ENCODE measurements at regions not wholly inside any gene's neighbourhood (a gene's known extent, or its start where the extent isn't known, plus 50 kb on each side); places are given as distances from the start of the nearest gene placed in this dataset.
"Not testable (repeated sequence)": the region's sequence is repeated elsewhere in the genome, so short reads cannot be mapped to it uniquely, and the experiment has no call there.

DNA sequence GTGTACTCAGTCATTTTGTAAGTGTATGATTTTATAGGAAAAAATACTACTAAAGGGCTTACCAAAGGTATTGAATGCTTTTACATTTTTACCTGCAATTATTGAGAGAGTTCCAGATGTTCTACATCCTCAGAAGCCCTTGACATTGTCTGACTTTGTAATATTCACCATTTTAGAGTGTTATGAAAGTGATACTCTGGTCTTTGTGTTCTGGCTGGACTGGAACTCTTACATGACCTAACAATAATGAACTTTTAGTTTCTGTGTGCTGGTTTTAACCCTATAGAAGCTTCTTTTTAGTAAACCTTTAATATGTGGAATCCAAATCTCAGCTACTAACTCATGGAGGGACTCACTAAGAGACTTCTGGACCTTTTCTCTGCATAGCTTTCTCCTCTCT lies 478.8 kb upstream of the SPANXN1 start:
- CTCF ChIA-PET (ENCODE audit: partially characterized antibody): no interaction called here
- FAIRE-seq (no peak), DNase-seq (ENCODE audit: low read depth in 1 of 2, low spot score in 2 of 2) (no peak)

DNA sequence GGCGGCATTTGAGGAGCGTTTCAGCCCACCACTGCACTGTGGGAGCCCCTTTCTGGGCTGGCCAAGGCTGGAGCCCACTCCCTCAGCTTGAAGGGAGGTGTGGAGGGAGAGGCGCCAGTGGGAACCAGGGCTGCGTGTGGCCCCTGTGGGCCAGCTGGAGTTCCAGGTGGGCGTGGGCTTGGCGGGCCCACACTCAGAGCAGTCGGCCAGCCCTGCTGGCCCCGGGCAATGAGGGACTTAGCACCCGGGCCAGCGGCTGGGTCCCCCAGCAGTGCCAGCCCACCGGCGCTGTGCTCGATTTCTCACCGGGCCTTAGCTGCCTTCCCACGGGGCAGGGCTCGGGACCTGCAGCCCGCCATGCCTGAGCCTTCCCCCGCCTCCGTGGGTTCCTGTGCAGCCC lies 463.8 kb upstream of the SPANXN1 start:
- H3K4me1 ChIP-seq (replicated peaks in 1 of 4; ENCODE audit: control insufficient read depth in 3 of 4, insufficient read depth in 4 of 4, low read length in 3 of 4); H4K5ac ChIP-seq (ENCODE audit: insufficient read length, low read depth, low read length); H2BK5ac ChIP-seq (ENCODE audit: low read depth, low read length); H3K36me3 ChIP-seq (ENCODE audit: control insufficient read depth in 2 of 4, insufficient read depth in 4 of 4, low read length in 3 of 4); H3K79me1 ChIP-seq (ENCODE audit: low read depth, low read length); H3K9me3 ChIP-seq (ENCODE audit: insufficient read depth in 2 of 2, low read depth in 1 of 2, low read length in 1 of 2); H3K27ac ChIP-seq (ENCODE audit: low read depth, low read length); H4K8ac ChIP-seq (ENCODE audit: extremely low read depth, insufficient read depth, low read length); H2BK20ac ChIP-seq (ENCODE audit: low read length); H4K20me1 ChIP-seq (replicated peaks in 1 of 2; ENCODE audit: control insufficient read depth in 1 of 2, insufficient read depth in 2 of 2, low read length in 2 of 2); H2BK120ac ChIP-seq (replicated peaks; ENCODE audit: low read depth, low read length); POLR2A ChIA-PET (ENCODE audit: partially characterized antibody); H2BK15ac ChIP-seq (ENCODE audit: low read length); DNase-seq (ENCODE audit: low read depth in 1 of 2, low spot score in 2 of 2); CTCF ChIA-PET (ENCODE audit: partially characterized antibody); H3K27me3 ChIP-seq (replicated peaks in 1 of 4; ENCODE audit: control insufficient read depth in 3 of 4, extremely low read depth in 1 of 4, insufficient read depth in 3 of 4, low read length in 3 of 4); H3K4me2 ChIP-seq (ENCODE audit: insufficient read depth in 1 of 2, low read depth in 2 of 2, low read length in 2 of 2); H3K4me3 ChIP-seq (ENCODE audit: extremely low read depth in 1 of 4, insufficient read depth in 2 of 4, low read depth in 3 of 4, low read length in 4 of 4); H3K9ac ChIP-seq (replicated peaks in 1 of 4; ENCODE audit: extremely low read depth in 1 of 4, low read depth in 3 of 4, low read length in 3 of 4); H3K18ac ChIP-seq (ENCODE audit: extremely low read depth, low read length); H2BK12ac ChIP-seq (ENCODE audit: low read depth, low read length); H3K79me2 ChIP-seq (ENCODE audit: control insufficient read depth in 1 of 2, insufficient read depth in 2 of 2, low read length in 2 of 2); H3K56ac ChIP-seq (replicated peaks; ENCODE audit: insufficient read length, low read depth, low read length); H3K4ac ChIP-seq (replicated peaks; ENCODE audit: insufficient read length, low read depth, low read length); H2AK5ac ChIP-seq (ENCODE audit: low read depth, low read length); H4K91ac ChIP-seq (replicated peaks; ENCODE audit: insufficient read length, low read length); FAIRE-seq; H3K14ac ChIP-seq (ENCODE audit: insufficient read length); H3K23me2 ChIP-seq (ENCODE audit: low read depth, low read length); H2AFZ ChIP-seq (ENCODE audit: low read length); H3K23ac ChIP-seq (ENCODE audit: insufficient read length): not testable (repeated sequence)
- 79% methylated on average over 2 of the region's 19 CpGs; no CpG with 5 or more reads in 1 of the 2 experiments for WGBS, 2 experiments (ENCODE audit: extremely low coverage in 1 of 2, insufficient coverage in 1 of 2, insufficient read length in 1 of 2, insufficient replicate concordance in 2 of 2, low coverage in 1 of 2, low lambda C conversion rate in 2 of 2, missing lambda C conversion rate in 1 of 2)

More for the DNA sequence above, 478.8 kb upstream of the SPANXN1 start:
- no peak overlapping the region for H2BK120ac ChIP-seq (replicated peaks; ENCODE audit: low read depth, low read length)
- no peak overlapping the region for H3K27ac ChIP-seq (ENCODE audit: low read depth, low read length)
- H3K79me1 ChIP-seq (ENCODE audit: low read depth, low read length): no peaks in the 10 kb centered on the region
- H3K4me3 ChIP-seq (ENCODE audit: extremely low read depth in 1 of 4, insufficient read depth in 2 of 4, low read depth in 3 of 4, low read length in 4 of 4): no peak overlapping the region
- no peaks in the 10 kb centered on the region for H3K27me3 ChIP-seq (replicated peaks in 1 of 4; ENCODE audit: control insufficient read depth in 3 of 4, extremely low read depth in 1 of 4, insufficient read depth in 3 of 4, low read length in 3 of 4)
- no peak overlapping the region for H4K8ac ChIP-seq (ENCODE audit: extremely low read depth, insufficient read depth, low read length)
- no peak overlapping the region for H3K4ac ChIP-seq (replicated peaks; ENCODE audit: insufficient read length, low read depth, low read length)
- TF ChIP-seq TBP (IDR thresholded peaks at IDR 0.05; ENCODE audit: low read depth, low read length) (no peak), SP1 (IDR thresholded peaks at IDR 0.05; ENCODE audit: low read depth, low read length) (no peak), CHD2 (IDR thresholded peaks at IDR 0.05; ENCODE audit: low read length) (no peak), CEBPB (IDR thresholded peaks at IDR 0.05; ENCODE audit: low read depth, low read length) (no peak), NRF1 (IDR thresholded peaks at IDR 0.05; ENCODE audit: low read depth, low read length) (no peak), JUN (IDR thresholded peaks at IDR 0.05; ENCODE audit: low read depth, low read length) (no peak), KDM1A (IDR thresholded peaks at IDR 0.05; ENCODE audit: borderline replicate concordance, low read length) (no peak), SP2 (IDR thresholded peaks at IDR 0.05; ENCODE audit: low read length) (no peak), TCF12 (IDR thresholded peaks at IDR 0.05; ENCODE audit: low read depth, low read length) (no peak)
- no peak overlapping the region for H2AFZ ChIP-seq (ENCODE audit: low read length)
- no peak overlapping the region for H2BK20ac ChIP-seq (ENCODE audit: low read length)
- no peaks in the 10 kb centered on the region for H3K79me2 ChIP-seq (ENCODE audit: control insufficient read depth in 1 of 2, insufficient read depth in 2 of 2, low read length in 2 of 2)
- no peaks in the 10 kb centered on the region for H4K20me1 ChIP-seq (replicated peaks in 1 of 2; ENCODE audit: control insufficient read depth in 1 of 2, insufficient read depth in 2 of 2, low read length in 2 of 2)
- H3K4me2 ChIP-seq (ENCODE audit: insufficient read depth in 1 of 2, low read depth in 2 of 2, low read length in 2 of 2): no peak overlapping the region
- no peak overlapping the region for H2AK5ac ChIP-seq (ENCODE audit: low read depth, low read length)
- H2BK5ac ChIP-seq (ENCODE audit: low read depth, low read length): no peak overlapping the region
- no peak overlapping the region for H4K5ac ChIP-seq (ENCODE audit: insufficient read length, low read depth, low read length)
- H3K4me1 ChIP-seq (replicated peaks in 1 of 4; ENCODE audit: control insufficient read depth in 3 of 4, insufficient read depth in 4 of 4, low read length in 3 of 4): no peaks in the 10 kb centered on the region
- POLR2A ChIA-PET (ENCODE audit: partially characterized antibody): no interaction called here
- H2BK12ac ChIP-seq (ENCODE audit: low read depth, low read length): no peak overlapping the region
- no peak overlapping the region for H3K23ac ChIP-seq (ENCODE audit: insufficient read length)
- H3K56ac ChIP-seq (replicated peaks; ENCODE audit: insufficient read length, low read depth, low read length): no peak overlapping the region
- H3K36me3 ChIP-seq (ENCODE audit: control insufficient read depth in 2 of 4, insufficient read depth in 4 of 4, low read length in 3 of 4): no peaks in the 10 kb centered on the region
- no peak overlapping the region for H2BK15ac ChIP-seq (ENCODE audit: low read length)
- H3K9me3 ChIP-seq (ENCODE audit: insufficient read depth in 2 of 2, low read depth in 1 of 2, low read length in 1 of 2): no peaks in the 10 kb centered on the region
- no peaks in the 10 kb centered on the region for H3K23me2 ChIP-seq (ENCODE audit: low read depth, low read length)
- no peak overlapping the region for H3K9ac ChIP-seq (replicated peaks in 1 of 4; ENCODE audit: extremely low read depth in 1 of 4, low read depth in 3 of 4, low read length in 3 of 4)
- H3K18ac ChIP-seq (ENCODE audit: extremely low read depth, low read length): no peak overlapping the region
- H3K14ac ChIP-seq (ENCODE audit: insufficient read length): no peak overlapping the region
- no peak overlapping the region for H4K91ac ChIP-seq (replicated peaks; ENCODE audit: insufficient read length, low read length)

Data from H1 (cell line).